Breast epithelium (tissue), 4 donors: ENCODE measurements at regions not wholly inside any gene's neighbourhood (a gene's known extent, or its start where the extent isn't known, plus 50 kb on each side); places are given as distances from the start of the nearest gene placed in this dataset.
A peak's percentile ranks its signal among the peaks of the same experiment; 100 is the strongest.
"Not testable (repeated sequence)": the region's sequence is repeated elsewhere in the genome, so short reads cannot be mapped to it uniquely, and the experiment has no call there.

Experiments
- DNase-seq, 2 donors: peaks; one replicate each; pipeline ENCODE4 v3.0.0-alpha.2; 2019; ENCODE audit warnings: low spot score in 2 of 2
- H3K27ac ChIP-seq, 2 donors: fragments of 200-600 bp; sonication (generic) in 1 of 2; one replicate each; pipeline ENCODE4 v1.5.1; 2016 to 2019; ENCODE audit warnings: mild to moderate bottlenecking in 1 of 2
- H3K27me3 ChIP-seq, 2 donors: fragments of 200-600 bp; sonication (generic) in 1 of 2; one replicate each; pipeline versions ENCODE4 v1.5.1 to v1.6.0; 2017 to 2019; ENCODE audit warnings: control low read depth in 1 of 2, mild to moderate bottlenecking in 1 of 2
- H3K36me3 ChIP-seq: fragments of 200-600 bp; one replicate; pipeline ENCODE4 v1.5.1; 2019
- H3K4me1 ChIP-seq, 2 donors: fragments of 200-600 bp; sonication (generic); one replicate each; pipeline ENCODE4 v1.5.1; 2016 to 2019; ENCODE audit warnings: control low read depth in 1 of 2
- H3K4me3 ChIP-seq, 3 donors: fragments of 200-600 bp; sonication (generic); 1 replicate in 2 of 3; 2 replicates in 1 of 3; pipeline ENCODE4 v1.5.1; 2016 to 2019; ENCODE audit warnings: mild to moderate bottlenecking in 3 of 3, moderate library complexity in 2 of 3
- H3K9me3 ChIP-seq, 2 donors: fragments of 200-600 bp; sonication (generic) in 1 of 2; one replicate each; pipeline ENCODE4 v1.5.1; 2016 to 2019; ENCODE audit warnings: control low read depth in 1 of 2
- CTCF ChIP-seq, 3 donors: fragments of 450-650 bp; IDR thresholded peaks; one replicate each; pipeline ENCODE4 v1.5.1; 2016 to 2017; ENCODE audit warnings: antibody characterized with exemption in 3 of 3, mild to moderate bottlenecking in 3 of 3, moderate library complexity in 3 of 3
- POLR2A ChIP-seq: fragments of 450-650 bp; IDR thresholded peaks from one replicate; pipeline ENCODE4 v1.6.1; 2016; ENCODE audit warnings: antibody characterized with exemption, mild to moderate bottlenecking, moderate library complexity
- POLR2AphosphoS5 ChIP-seq, 3 donors: sonication (generic); formaldehyde crosslinking; IDR thresholded peaks; one replicate each; pipeline ENCODE4 v1.6.1; 2017; ENCODE audit warnings: antibody characterized with exemption in 3 of 3
- intact Hi-C: fragments of 100-400 bp; cut with DNase I; formaldehyde crosslinking; loops from one replicate; pipeline ENCODE4 v1.15.1; 2023; ENCODE audit warnings: low total_unique reads

GRCh38 chr5:21398511-21398910, 1410.5 kb upstream of the CDH18 start:
- no peak overlapping the region for H3K4me3 ChIP-seq
- H3K4me1 ChIP-seq = no peaks in the 10 kb centered on the region
- H3K27me3 ChIP-seq = no peaks in the 10 kb centered on the region
- H3K36me3 ChIP-seq = no peaks in the 10 kb centered on the region
- no peaks in the 10 kb centered on the region for H3K9me3 ChIP-seq
- intact Hi-C loops = no loop called here
- no peak for DNase-seq
- TF ChIP-seq POLR2A = no peak
- no peak for TF ChIP-seq POLR2AphosphoS5 (IDR thresholded peaks at IDR 0.05)
- TF ChIP-seq CTCF (IDR thresholded peaks at IDR 0.05) = no peak
- H3K27ac ChIP-seq = no peak overlapping the region

GRCh38 chr5:21397693-21398092, 1409.7 kb upstream of the CDH18 start:
- Histone ChIP-seq H3K9me3 (no peaks in the 10 kb centered on the region), H3K27ac (no peak overlapping the region), H3K36me3 (no peaks in the 10 kb centered on the region), H3K4me3 (no peak overlapping the region), H3K27me3 (no peaks in the 10 kb centered on the region), H3K4me1 (no peaks in the 10 kb centered on the region)
- DNase-seq = no peak
- no peak for TF ChIP-seq POLR2AphosphoS5 (IDR thresholded peaks at IDR 0.05)
- TF ChIP-seq POLR2A = no peak
- no peak for TF ChIP-seq CTCF (IDR thresholded peaks at IDR 0.05)
- intact Hi-C loops = no loop called here

- DNase-seq = no peak
- intact Hi-C loops = no loop called here
- TF ChIP-seq CTCF (IDR thresholded peaks at IDR 0.05) = no peak
- no peak for TF ChIP-seq POLR2AphosphoS5 (IDR thresholded peaks at IDR 0.05)
- no peak for TF ChIP-seq POLR2A
Measured at GRCh38 chr5:21391506-21391905, 1403.5 kb upstream of the CDH18 start.

GRCh38 chr5:21360754-21361153, 1372.8 kb upstream of the CDH18 start:
- H3K27ac ChIP-seq, DNase-seq, H3K4me3 ChIP-seq, H3K36me3 ChIP-seq, H3K9me3 ChIP-seq, H3K27me3 ChIP-seq, intact Hi-C loops, H3K4me1 ChIP-seq: not testable (repeated sequence)

More at GRCh38 chr5:21391506-21391905, 1403.5 kb upstream of the CDH18 start:
- H3K9me3 ChIP-seq = no peaks in the 10 kb centered on the region
- no peaks in the 10 kb centered on the region for H3K36me3 ChIP-seq
- H3K27me3 ChIP-seq = no peaks in the 10 kb centered on the region
- H3K4me1 ChIP-seq = no peaks in the 10 kb centered on the region
- H3K4me3 ChIP-seq = no peak overlapping the region
- H3K27ac ChIP-seq = no peak overlapping the region

- intact Hi-C loops, H3K4me3 ChIP-seq, H3K36me3 ChIP-seq, H3K27me3 ChIP-seq, DNase-seq, H3K9me3 ChIP-seq, H3K4me1 ChIP-seq, H3K27ac ChIP-seq: not testable (repeated sequence)
Measured at GRCh38 chr5:21341948-21342261, 1353.9 kb upstream of the CDH18 start.

GRCh38 chr5:21341203-21341947, 1353.4 kb upstream of the CDH18 start:
- H3K4me3 ChIP-seq, H3K27me3 ChIP-seq, DNase-seq, H3K9me3 ChIP-seq, intact Hi-C loops, H3K36me3 ChIP-seq, H3K4me1 ChIP-seq: not testable (repeated sequence)
- H3K27ac ChIP-seq = peak overlapping the region in 1 of 2 donors; percentile 55

GRCh38 chr5:21340233-21340632, 1352.2 kb upstream of the CDH18 start:
- H3K27me3 ChIP-seq, H3K4me1 ChIP-seq, H3K36me3 ChIP-seq, DNase-seq, H3K4me3 ChIP-seq, H3K9me3 ChIP-seq, H3K27ac ChIP-seq, intact Hi-C loops: not testable (repeated sequence)

- H3K27me3 ChIP-seq, intact Hi-C loops, H3K36me3 ChIP-seq, DNase-seq, H3K9me3 ChIP-seq, H3K4me1 ChIP-seq, H3K27ac ChIP-seq, H3K4me3 ChIP-seq: not testable (repeated sequence)
Measured at GRCh38 chr5:21336478-21336877, 1348.5 kb upstream of the CDH18 start.

GRCh38 chr5:21315376-21315775, 1327.4 kb upstream of the CDH18 start:
- H3K27me3 ChIP-seq, H3K36me3 ChIP-seq, DNase-seq, intact Hi-C loops, H3K4me1 ChIP-seq, H3K27ac ChIP-seq, H3K4me3 ChIP-seq, H3K9me3 ChIP-seq: not testable (repeated sequence)

- DNase-seq, H3K4me3 ChIP-seq, H3K4me1 ChIP-seq, H3K27me3 ChIP-seq, H3K9me3 ChIP-seq, H3K36me3 ChIP-seq, H3K27ac ChIP-seq, intact Hi-C loops: not testable (repeated sequence)
Measured at GRCh38 chr5:21301205-21301604, 1313.2 kb upstream of the CDH18 start.
